H1 (cell line): ENCODE measurements at regions not wholly inside any gene's neighbourhood (a gene's known extent, or its start where the extent isn't known, plus 50 kb on each side); places are given as distances from the start of the nearest gene placed in this dataset.

ENCODE experiments used
- CTCF ChIA-PET: fragments of 300-600 bp; sonication (Branson Sonifier 250); formaldehyde crosslinking; loops from one replicate; lab custom pipeline; 2021; ENCODE audit not compliant: partially characterized antibody; lab: Charles Lee
- POLR2A ChIA-PET: fragments of 300-600 bp; sonication (Branson Sonifier 250); formaldehyde crosslinking; loops from one replicate; lab custom pipeline; 2021; ENCODE audit warnings: inconsistent platforms; ENCODE audit not compliant: partially characterized antibody; lab: Charles Lee
- DNase-seq, 2 experiments: peaks; one replicate each; pipeline versions ENCODE4 v3.0.0 to v3.0.0-alpha.2; 2010 to 2022; ENCODE audit warnings: low spot score in 2 of 2, low read depth in 1 of 2, mixed read lengths in 1 of 2
- FAIRE-seq: peaks from 2 replicates; lab custom pipeline; 2011; peaks lifted over from hg19 to GRCh38; lab: Jason Lieb, UNC
- H2AFZ ChIP-seq: 2 replicates; pipeline ENCODE4 v1.8.1; 2012; ENCODE audit warnings: low read length, inconsistent platforms
- H2AK5ac ChIP-seq: 2 replicates; pipeline ENCODE4 v1.6.1; 2013; ENCODE audit warnings: low read depth, low read length
- H2BK120ac ChIP-seq: replicated peaks from 2 replicates; pipeline ENCODE3; 2013; ENCODE audit warnings: low read depth, low read length, inconsistent platforms
- H2BK12ac ChIP-seq: 2 replicates; pipeline ENCODE4 v1.6.1; 2013; ENCODE audit warnings: low read depth, low read length
- H2BK15ac ChIP-seq: 2 replicates; pipeline ENCODE4 v1.6.1; 2013; ENCODE audit warnings: low read length
- H2BK20ac ChIP-seq: 2 replicates; pipeline ENCODE4 v1.6.1; 2013; ENCODE audit warnings: low read length
- H2BK5ac ChIP-seq: 2 replicates; pipeline ENCODE4 v1.6.1; 2013; ENCODE audit warnings: low read depth, low read length
- H3K14ac ChIP-seq: 2 replicates; pipeline ENCODE4 v1.6.1; 2013; ENCODE audit warnings: inconsistent platforms; ENCODE audit not compliant: insufficient read length
- H3K18ac ChIP-seq: 2 replicates; pipeline ENCODE4 v1.6.1; 2013; ENCODE audit warnings: low read length; ENCODE audit errors: extremely low read depth
- H3K23ac ChIP-seq: 2 replicates; pipeline ENCODE4 v1.6.1; 2013; ENCODE audit warnings: inconsistent platforms; ENCODE audit not compliant: insufficient read length
- H3K23me2 ChIP-seq: 2 replicates; pipeline ENCODE4 v1.6.1; 2013; ENCODE audit warnings: low read depth, low read length
- H3K27ac ChIP-seq: 2 replicates; pipeline ENCODE4 v1.6.1; 2011; ENCODE audit warnings: low read depth, low read length, inconsistent platforms
- H3K27me3 ChIP-seq, 4 experiments: replicated peaks in 1 of 4; 1 replicate in 1 of 4; 2 replicates in 3 of 4; pipeline versions ENCODE4 v1.6.1 to v1.8.1; 2011 to 2013; ENCODE audit warnings: low read length in 3 of 4, mild to moderate bottlenecking in 3 of 4, inconsistent platforms in 2 of 4, mixed read lengths in 2 of 4, moderate library complexity in 1 of 4; ENCODE audit not compliant: control insufficient read depth in 3 of 4, insufficient read depth in 3 of 4; ENCODE audit errors: extremely low read depth in 1 of 4
- H3K36me3 ChIP-seq, 4 experiments: 2 replicates each; pipeline versions ENCODE4 v1.6.1 to v1.8.1; 2011 to 2013; ENCODE audit warnings: mild to moderate bottlenecking in 4 of 4, low read length in 3 of 4, moderate library complexity in 2 of 4, control low read depth in 1 of 4, inconsistent platforms in 1 of 4; ENCODE audit not compliant: insufficient read depth in 4 of 4, control insufficient read depth in 2 of 4
- H3K4ac ChIP-seq: replicated peaks from 2 replicates; pipeline ENCODE3; 2013; ENCODE audit warnings: low read length, low read depth, mixed read lengths, inconsistent platforms; ENCODE audit not compliant: insufficient read length
- H3K4me1 ChIP-seq, 4 experiments: replicated peaks in 1 of 4; 1 replicate in 1 of 4; 2 replicates in 3 of 4; pipeline versions ENCODE4 v1.6.1 to v1.8.1; 2011 to 2013; ENCODE audit warnings: low read length in 3 of 4, inconsistent platforms in 2 of 4, mixed read lengths in 1 of 4; ENCODE audit not compliant: insufficient read depth in 4 of 4, control insufficient read depth in 3 of 4
- H3K4me2 ChIP-seq, 2 experiments: 2 replicates each; pipeline versions ENCODE4 v1.6.1 to v1.8.1; 2011 to 2013; ENCODE audit warnings: low read depth in 2 of 2, low read length in 2 of 2, control low read depth in 1 of 2, inconsistent platforms in 1 of 2, mild to moderate bottlenecking in 1 of 2; ENCODE audit not compliant: insufficient read depth in 1 of 2
- H3K4me3 ChIP-seq, 4 experiments: fragments of 200-600, 300-600 bp in 1 of 4; sonication (generic), shearing (Covaris generic), sonication (Bioruptor Twin) in 1 of 4; 2 replicates each; pipeline versions ENCODE4 v1.5.1 to v1.8.1; 2011 to 2016; ENCODE audit warnings: low read length in 4 of 4, low read depth in 3 of 4, control low read depth in 2 of 4, inconsistent platforms in 2 of 4, mild to moderate bottlenecking in 2 of 4, mixed read lengths in 1 of 4, moderate library complexity in 1 of 4; ENCODE audit not compliant: insufficient read depth in 2 of 4; ENCODE audit errors: extremely low read depth in 1 of 4
- H3K56ac ChIP-seq: replicated peaks from 2 replicates; pipeline ENCODE3; 2013; ENCODE audit warnings: low read depth, mild to moderate bottlenecking, mixed read lengths, low read length, inconsistent platforms; ENCODE audit not compliant: insufficient read length
- H3K79me1 ChIP-seq: 2 replicates; pipeline ENCODE4 v1.6.1; 2013; ENCODE audit warnings: low read depth, low read length, control low read depth
- H3K79me2 ChIP-seq, 2 experiments: 2 replicates each; pipeline versions ENCODE4 v1.6.1 to v1.8.1; 2012 to 2013; ENCODE audit warnings: low read length in 2 of 2, mild to moderate bottlenecking in 2 of 2, inconsistent platforms in 1 of 2; ENCODE audit not compliant: insufficient read depth in 2 of 2, control insufficient read depth in 1 of 2
- H3K9ac ChIP-seq, 4 experiments: replicated peaks in 1 of 4; 1 replicate in 1 of 4; 2 replicates in 3 of 4; pipeline versions ENCODE4 v1.6.1 to v1.8.1; 2011 to 2013; ENCODE audit warnings: low read depth in 3 of 4, low read length in 3 of 4, control low read depth in 2 of 4, mild to moderate bottlenecking in 2 of 4, moderate library complexity in 2 of 4, inconsistent platforms in 1 of 4; ENCODE audit errors: extremely low read depth in 1 of 4
- H3K9me3 ChIP-seq, 2 experiments: 2 replicates each; pipeline versions ENCODE4 v1.6.1 to v1.8.1; 2012 to 2013; ENCODE audit warnings: mild to moderate bottlenecking in 2 of 2, moderate library complexity in 2 of 2, control low read depth in 1 of 2, inconsistent platforms in 1 of 2, low read depth in 1 of 2, low read length in 1 of 2, mixed read lengths in 1 of 2; ENCODE audit not compliant: insufficient read depth in 2 of 2
- H4K20me1 ChIP-seq, 2 experiments: replicated peaks in 1 of 2; 2 replicates each; pipeline versions ENCODE3 to v1.8.1; 2011 to 2013; ENCODE audit warnings: inconsistent platforms in 2 of 2, low read length in 2 of 2, mild to moderate bottlenecking in 1 of 2; ENCODE audit not compliant: insufficient read depth in 2 of 2, control insufficient read depth in 1 of 2
- H4K5ac ChIP-seq: 2 replicates; pipeline ENCODE4 v1.6.1; 2013; ENCODE audit warnings: low read length, low read depth, mixed read lengths, inconsistent platforms; ENCODE audit not compliant: insufficient read length
- H4K8ac ChIP-seq: 2 replicates; pipeline ENCODE4 v1.8.0; 2013; ENCODE audit warnings: mild to moderate bottlenecking, moderate library complexity, low read length, inconsistent platforms; ENCODE audit not compliant: insufficient read depth; ENCODE audit errors: extremely low read depth
- H4K91ac ChIP-seq: replicated peaks from 2 replicates; pipeline ENCODE3; 2013; ENCODE audit warnings: low read length, mixed read lengths, inconsistent platforms; ENCODE audit not compliant: insufficient read length
- ASH2L ChIP-seq: fragments of 200-600, 300-600 bp; sonication (generic); IDR thresholded peaks from one replicate; pipeline ENCODE4 v1.7.1; 2017; ENCODE audit warnings: low read length
- BRCA1 ChIP-seq: IDR thresholded peaks from 2 replicates; pipeline ENCODE4 v1.6.1; 2012; ENCODE audit warnings: low read depth, low read length, improper control_type of control experiment
- CBX5 ChIP-seq: fragments of 300-800, 300-1000 bp; sonication (generic); IDR thresholded peaks from 2 replicates; pipeline ENCODE4 v1.7.1; 2016; ENCODE audit warnings: antibody characterized with exemption, low read length, low read depth
- CEBPB ChIP-seq: IDR thresholded peaks from 2 replicates; pipeline ENCODE4 v1.6.1; 2012; ENCODE audit warnings: low read depth, low read length
- CHD2 ChIP-seq: IDR thresholded peaks from 2 replicates; pipeline ENCODE4 v1.6.1; 2012; ENCODE audit warnings: low read length, improper control_type of control experiment
- GTF2F1 ChIP-seq: IDR thresholded peaks from 2 replicates; pipeline ENCODE4 v1.6.1; 2012; ENCODE audit warnings: low read depth, low read length, improper control_type of control experiment, borderline replicate concordance
- JUN ChIP-seq: IDR thresholded peaks from 2 replicates; pipeline ENCODE4 v1.6.1; 2011; ENCODE audit warnings: low read depth, mild to moderate bottlenecking, improper control_type of control experiment, low read length
- JUND ChIP-seq: IDR thresholded peaks from 2 replicates; pipeline ENCODE4 v1.6.1; 2011; ENCODE audit warnings: mild to moderate bottlenecking, improper control_type of control experiment, low read length
- RAD21 ChIP-seq, 2 experiments: IDR thresholded peaks in 1 of 2; conservative IDR thresholded peaks in 1 of 2; 2 replicates each; pipeline ENCODE4 v1.6.1; 2011; ENCODE audit warnings: low read depth in 2 of 2, low read length in 2 of 2, improper control_type of control experiment in 1 of 2, inconsistent platforms in 1 of 2, mild to moderate bottlenecking in 1 of 2, moderate library complexity in 1 of 2
- RFX5 ChIP-seq: IDR thresholded peaks from 2 replicates; pipeline ENCODE4 v1.6.1; 2011; ENCODE audit warnings: low read depth, low read length, improper control_type of control experiment, borderline replicate concordance
- SUZ12 ChIP-seq: fragments of 200-600 bp; sonication (generic); IDR thresholded peaks from 2 replicates; pipeline ENCODE4 v1.6.1; 2012; ENCODE audit warnings: mild to moderate bottlenecking, inconsistent platforms, low read length, moderate library complexity, mixed read lengths
- YY1 ChIP-seq: IDR thresholded peaks from 2 replicates; pipeline ENCODE4 v1.6.1; 2011; ENCODE audit warnings: low read depth, mild to moderate bottlenecking, low read length
- WGBS, 2 experiments: shearing (Covaris generic) in 1 of 2; methylation state at CpG; one replicate each; pipeline versions ENCODE4 v1.1.6 to v1.1.7; 2013 to 2015; ENCODE audit warnings: low lambda C conversion rate in 2 of 2, mixed read lengths in 2 of 2, inconsistent platforms in 1 of 2, low coverage in 1 of 2, missing lambda C conversion rate in 1 of 2; ENCODE audit not compliant: insufficient replicate concordance in 2 of 2, insufficient coverage in 1 of 2, insufficient read length in 1 of 2; ENCODE audit errors: extremely low coverage in 1 of 2, missing lambda C conversion rate in 1 of 2; 5-methylcytosine and 5-hydroxymethylcytosine counted together
- TF ChIP-seq, protein P1 (sequence below): IDR thresholded peaks from 2 replicates; pipeline ENCODE4 v1.6.1; 2011; ENCODE audit warnings: low read depth, mild to moderate bottlenecking, low read length; ENCODE audit not compliant: insufficient read depth
- TF ChIP-seq, protein P2 (sequence below): IDR thresholded peaks from 2 replicates; pipeline ENCODE4 v1.6.1; 2012; ENCODE audit warnings: inconsistent platforms
- TF ChIP-seq, protein P3 (sequence below): IDR thresholded peaks from 2 replicates; pipeline ENCODE4 v1.6.1; 2012; ENCODE audit warnings: inconsistent platforms

DNA sequence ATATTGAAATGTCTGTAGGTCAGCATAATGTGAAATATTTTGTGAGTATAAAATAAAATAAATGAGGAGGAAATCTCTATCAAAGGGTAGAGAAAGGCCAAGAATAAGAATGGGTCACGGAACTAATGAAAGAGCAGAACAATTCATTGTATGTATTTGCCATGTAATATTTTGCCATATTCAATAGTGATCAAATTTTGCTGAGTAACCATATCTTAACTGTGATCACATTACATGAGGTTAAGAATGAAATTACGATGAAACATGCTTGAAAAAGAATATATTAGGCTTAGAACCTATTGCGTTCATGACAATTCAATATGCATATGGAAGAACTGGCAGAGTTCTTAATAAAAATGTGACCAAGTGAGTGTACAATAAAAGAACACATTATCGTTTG, 437.2 kb upstream of the NRXN1 start:
- ChIA-PET CTCF (no interaction called here), POLR2A (no interaction called here)
- WGBS, 2 experiments = 92% methylated on average over 4 of the region's 4 CpGs; no CpG with 5 or more reads in 1 of the 2 experiments
- TF ChIP-seq CHD2 (no peak), JUN (no peak), ASH2L (no peak), RFX5 (no peak), BRCA1 (no peak), CEBPB (no peak), GTF2F1 (no peak), SUZ12 (no peak), YY1 (no peak), CBX5 (no peak), JUND (no peak), RAD21 (IDR thresholded peaks at IDR 0.05 in 1 of 2, conservative IDR thresholded peaks at IDR 0.05 in 1 of 2; ENCODE audit: low read depth in 2 of 2, low read length in 2 of 2) (no peak)
- TF ChIP-seq, protein P1, sequence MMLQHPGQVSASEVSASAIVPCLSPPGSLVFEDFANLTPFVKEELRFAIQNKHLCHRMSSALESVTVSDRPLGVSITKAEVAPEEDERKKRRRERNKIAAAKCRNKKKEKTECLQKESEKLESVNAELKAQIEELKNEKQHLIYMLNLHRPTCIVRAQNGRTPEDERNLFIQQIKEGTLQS = no peak
- TF ChIP-seq, protein P2, sequence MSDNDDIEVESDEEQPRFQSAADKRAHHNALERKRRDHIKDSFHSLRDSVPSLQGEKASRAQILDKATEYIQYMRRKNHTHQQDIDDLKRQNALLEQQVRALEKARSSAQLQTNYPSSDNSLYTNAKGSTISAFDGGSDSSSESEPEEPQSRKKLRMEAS = no peak
- TF ChIP-seq, protein P3, sequence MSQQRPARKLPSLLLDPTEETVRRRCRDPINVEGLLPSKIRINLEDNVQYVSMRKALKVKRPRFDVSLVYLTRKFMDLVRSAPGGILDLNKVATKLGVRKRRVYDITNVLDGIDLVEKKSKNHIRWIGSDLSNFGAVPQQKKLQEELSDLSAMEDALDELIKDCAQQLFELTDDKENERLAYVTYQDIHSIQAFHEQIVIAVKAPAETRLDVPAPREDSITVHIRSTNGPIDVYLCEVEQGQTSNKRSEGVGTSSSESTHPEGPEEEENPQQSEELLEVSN = no peak

More for the DNA sequence above, 437.2 kb upstream of the NRXN1 start:
- H2AFZ ChIP-seq = no peak overlapping the region
- no peak overlapping the region for H3K4me2 ChIP-seq
- no peak overlapping the region for H3K4me3 ChIP-seq
- H3K14ac ChIP-seq = no peak overlapping the region
- no peak overlapping the region for H2BK5ac ChIP-seq
- H3K4me1 ChIP-seq = no peaks in the 10 kb centered on the region
- no peak overlapping the region for H3K23ac ChIP-seq
- H4K5ac ChIP-seq = no peak overlapping the region
- H3K27ac ChIP-seq = no peak overlapping the region
- no peak overlapping the region for H2BK20ac ChIP-seq
- no peaks in the 10 kb centered on the region for H3K36me3 ChIP-seq
- H3K9ac ChIP-seq = no peak overlapping the region
- FAIRE-seq (no peak), DNase-seq (no peak)
- no peak overlapping the region for H3K4ac ChIP-seq
- H3K79me1 ChIP-seq = no peaks in the 10 kb centered on the region
- H4K8ac ChIP-seq = no peak overlapping the region
- H2AK5ac ChIP-seq = no peak overlapping the region
- no peaks in the 10 kb centered on the region for H3K27me3 ChIP-seq
- H3K79me2 ChIP-seq = no peaks in the 10 kb centered on the region
- H2BK12ac ChIP-seq = no peak overlapping the region
- H4K91ac ChIP-seq = no peak overlapping the region
- no peak overlapping the region for H2BK15ac ChIP-seq
- no peaks in the 10 kb centered on the region for H3K23me2 ChIP-seq
- H3K9me3 ChIP-seq = no peaks in the 10 kb centered on the region
- H4K20me1 ChIP-seq = no peaks in the 10 kb centered on the region
- H3K56ac ChIP-seq = no peak overlapping the region
- no peak overlapping the region for H3K18ac ChIP-seq
- no peak overlapping the region for H2BK120ac ChIP-seq
